Daoy (cell line): ENCODE measurements at regions not wholly inside any gene's neighbourhood (a gene's known extent, or its start where the extent isn't known, plus 50 kb on each side); places are given as distances from the start of the nearest gene placed in this dataset.

Experiments
- DNase-seq: peaks from one replicate; pipeline ENCODE4 v3.0.0-alpha.2; 2015; ENCODE audit warnings: low read depth

- DNase-seq, result peak; percentile 29
Measured at GRCh38 chr14:100658181-100658886, 68.4 kb upstream of the DLK1 start.

GRCh38 chr14:100659345-100660001, 67.2 kb upstream of the DLK1 start:
- no peak for DNase-seq

DNA sequence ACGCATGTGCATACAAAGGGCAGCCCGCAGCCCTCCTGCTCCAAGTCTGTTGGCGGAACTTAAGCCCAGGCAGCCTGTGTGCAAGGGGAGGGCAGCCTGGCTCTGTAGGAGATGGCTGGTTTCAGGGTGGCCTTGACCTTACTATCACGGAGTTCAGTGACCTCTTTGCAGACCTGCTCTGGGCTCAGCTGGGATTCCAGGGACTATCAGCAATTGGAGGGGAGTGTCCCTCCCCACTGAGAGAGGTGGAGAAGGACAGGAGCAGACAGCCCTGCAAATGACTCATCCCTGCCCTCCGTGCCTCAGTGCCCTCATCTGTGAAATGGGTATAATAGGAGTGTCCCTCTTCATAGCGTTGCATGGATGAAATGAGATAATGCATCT, 66.2 kb upstream of the DLK1 start:
- no peak for DNase-seq

GRCh38 chr14:100660882-100661635, 65.6 kb upstream of the DLK1 start:
- no peak for DNase-seq

GRCh38 chr14:100662879-100663760, 63.6 kb upstream of the DLK1 start:
- peak; percentile 78 for DNase-seq

DNA sequence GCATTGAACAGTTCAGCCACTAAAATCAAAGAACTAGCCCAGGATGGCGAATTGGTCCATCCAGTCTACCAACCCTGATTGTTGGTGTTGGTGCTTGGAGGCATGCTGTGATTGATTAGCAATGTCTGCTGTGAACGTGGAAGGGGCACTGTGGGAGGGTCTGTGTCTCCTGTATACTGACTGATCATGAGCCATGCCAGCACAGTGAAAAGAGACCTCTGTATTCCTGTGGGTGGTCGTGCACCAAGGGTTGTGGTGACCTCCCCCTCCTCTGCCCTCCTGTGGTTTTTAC, 63.0 kb upstream of the DLK1 start:
- DNase-seq, result no peak

- peak; percentile 77 for DNase-seq
Measured at GRCh38 chr14:100664231-100664630, 62.5 kb upstream of the DLK1 start.

GRCh38 chr14:100664841-100665510, 61.7 kb upstream of the DLK1 start:
- DNase-seq, result no peak

DNA sequence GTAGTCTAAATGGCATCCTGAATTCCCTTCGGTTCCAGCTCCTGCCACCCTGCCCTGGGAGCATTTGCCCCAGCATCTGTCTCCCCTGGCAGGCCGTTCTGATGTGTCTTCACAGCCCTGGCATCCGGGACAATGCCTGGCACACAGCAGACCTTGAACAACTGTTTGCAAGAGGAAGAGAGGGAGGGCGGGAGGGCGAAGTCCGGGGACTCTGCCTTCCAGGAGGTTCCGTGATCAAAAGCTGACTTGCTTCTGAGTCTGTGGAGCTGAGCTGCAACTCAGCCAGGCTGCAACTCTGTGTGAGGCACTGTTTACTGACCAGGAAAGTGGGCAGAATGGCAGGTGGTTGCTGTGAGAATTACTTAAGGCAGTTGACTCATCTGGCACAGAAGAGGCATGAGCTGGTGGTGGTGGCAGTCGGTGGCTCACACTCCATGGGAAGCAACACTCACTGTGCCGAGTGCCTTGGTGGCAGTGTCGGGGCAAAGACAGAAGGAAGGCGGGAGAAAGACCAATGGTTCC, 61.1 kb upstream of the DLK1 start:
- DNase-seq, result peak; percentile 83

DNA sequence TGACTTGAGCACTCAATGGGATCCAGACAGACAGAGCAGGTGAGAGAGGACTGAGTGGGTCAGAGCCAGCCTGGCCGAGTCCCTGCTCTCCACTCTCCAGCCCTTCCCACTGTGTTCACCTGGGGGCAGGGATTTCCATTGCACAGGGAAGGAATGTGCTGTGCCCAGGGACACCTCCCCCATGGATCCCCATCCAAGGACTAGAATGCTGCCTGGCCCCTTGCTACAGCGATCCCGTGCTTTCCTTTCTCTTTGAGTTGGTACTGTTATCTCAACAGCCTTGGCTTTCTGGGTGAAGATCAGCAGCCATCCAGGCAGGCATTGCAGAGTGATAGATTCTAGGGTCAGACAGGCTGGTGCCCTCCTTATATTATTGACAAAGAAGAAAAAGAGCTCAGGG, 60.3 kb upstream of the DLK1 start:
- DNase-seq, result no peak

DNA sequence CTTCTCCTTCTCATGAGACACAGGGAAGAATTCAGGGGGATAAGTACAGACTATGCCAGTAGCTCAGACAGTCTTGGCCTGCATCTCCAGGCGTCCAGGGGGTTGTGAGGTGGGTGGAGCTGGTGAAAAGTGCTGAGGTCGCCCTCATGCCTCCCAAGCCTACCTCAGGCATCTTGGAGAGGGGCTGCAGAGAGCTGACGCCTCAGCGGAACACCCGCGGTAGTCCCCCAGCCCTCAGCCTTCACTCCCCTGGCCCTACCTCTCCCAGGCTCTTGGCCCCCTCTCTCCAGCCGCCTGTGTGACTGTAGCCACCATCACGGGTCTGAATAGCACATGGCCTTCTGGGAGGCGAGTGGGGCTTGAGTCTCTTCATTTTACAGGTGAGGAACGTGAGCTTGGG, 59.8 kb upstream of the DLK1 start:
- DNase-seq, result no peak

GRCh38 chr14:100667656-100668055, 59.0 kb upstream of the DLK1 start:
- DNase-seq, result no peak

GRCh38 chr14:100668352-100668751, 58.3 kb upstream of the DLK1 start:
- no peak for DNase-seq

DNA sequence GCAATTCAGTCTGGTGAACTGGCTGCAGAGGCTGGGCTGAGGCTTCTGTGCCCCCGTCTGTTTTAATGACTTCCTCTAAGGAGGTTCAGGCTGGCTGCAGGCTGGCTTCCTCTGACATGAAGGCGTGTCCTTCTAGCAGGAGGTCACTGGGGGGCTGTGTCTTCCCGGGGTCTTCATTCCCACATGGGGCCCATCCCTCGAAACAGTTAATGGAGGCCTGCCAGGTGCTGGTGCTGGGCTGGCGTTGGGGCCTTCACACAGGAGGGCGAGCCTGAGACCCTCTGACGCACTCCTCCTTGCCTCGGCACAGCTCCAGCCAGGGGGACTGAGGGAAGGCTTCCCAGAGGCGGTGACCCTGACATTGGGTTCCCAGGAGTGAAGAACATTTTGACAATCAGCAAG, 57.7 kb upstream of the DLK1 start:
- no peak for DNase-seq

GRCh38 chr14:100669468-100669867, 57.2 kb upstream of the DLK1 start:
- no peak for DNase-seq

DNA sequence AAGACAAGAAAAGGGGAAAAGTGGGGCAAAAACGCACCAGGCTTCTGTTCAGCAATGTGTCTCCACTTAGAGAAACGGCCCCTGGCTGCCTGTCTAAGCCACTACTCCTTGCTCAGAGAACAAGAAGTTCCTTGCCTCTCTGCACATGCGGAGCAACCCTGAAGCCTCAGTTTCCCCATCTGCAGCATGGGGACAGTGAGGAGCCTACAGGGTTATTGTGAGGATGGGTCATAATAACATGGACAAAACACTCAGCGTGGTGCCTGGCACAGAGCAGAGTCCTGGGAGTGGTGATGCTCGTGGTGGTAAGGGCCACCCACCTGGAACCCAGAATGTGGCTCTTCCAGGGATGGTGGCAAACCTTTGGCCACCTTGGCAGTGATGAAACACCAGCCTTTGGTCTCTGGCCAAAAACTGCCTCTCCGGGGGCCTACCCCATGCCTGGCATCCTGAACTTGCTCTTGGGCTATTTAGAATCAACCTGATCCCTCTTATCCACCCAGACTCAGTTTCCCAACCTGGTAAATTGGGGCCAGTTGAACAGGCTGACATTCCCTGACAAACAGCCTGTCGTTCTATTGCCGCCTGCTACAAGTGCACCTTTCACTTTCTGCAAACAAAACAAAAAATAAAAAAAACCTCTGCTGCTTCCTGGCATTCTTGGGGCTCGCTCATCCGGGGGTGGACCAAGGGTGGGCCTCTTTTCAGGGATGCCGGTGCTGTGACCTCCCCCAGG, 56.5 kb upstream of the DLK1 start:
- no peak for DNase-seq

DNA sequence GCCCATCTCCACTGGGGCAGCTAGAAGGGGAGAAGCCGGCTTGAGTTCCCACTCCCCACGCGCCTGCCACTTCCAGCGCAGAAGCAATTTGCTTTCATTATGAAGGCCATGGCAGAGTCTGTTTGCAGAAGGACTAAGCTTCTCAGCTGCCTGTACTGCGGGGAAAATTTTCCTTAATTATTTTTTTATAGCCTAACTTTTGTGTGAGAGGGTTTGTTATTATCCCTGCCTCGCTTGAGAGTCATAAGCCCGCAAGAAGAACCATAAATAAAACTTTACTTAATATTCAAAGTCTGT, 56.0 kb upstream of the DLK1 start:
- DNase-seq, result no peak

- DNase-seq, result no peak
Measured at GRCh38 chr14:100671386-100671901, 55.2 kb upstream of the DLK1 start.

- DNase-seq, result no peak
Measured at GRCh38 chr14:100671906-100672305, 54.8 kb upstream of the DLK1 start.

- no peak for DNase-seq
Measured at GRCh38 chr14:100673085-100673806, 53.4 kb upstream of the DLK1 start.
